ENCODE measurements at regions not wholly inside any gene's neighbourhood (a gene's known extent, or its start where the extent isn't known, plus 50 kb on each side); places are given as distances from the start of the nearest gene placed in this dataset.

DNA sequence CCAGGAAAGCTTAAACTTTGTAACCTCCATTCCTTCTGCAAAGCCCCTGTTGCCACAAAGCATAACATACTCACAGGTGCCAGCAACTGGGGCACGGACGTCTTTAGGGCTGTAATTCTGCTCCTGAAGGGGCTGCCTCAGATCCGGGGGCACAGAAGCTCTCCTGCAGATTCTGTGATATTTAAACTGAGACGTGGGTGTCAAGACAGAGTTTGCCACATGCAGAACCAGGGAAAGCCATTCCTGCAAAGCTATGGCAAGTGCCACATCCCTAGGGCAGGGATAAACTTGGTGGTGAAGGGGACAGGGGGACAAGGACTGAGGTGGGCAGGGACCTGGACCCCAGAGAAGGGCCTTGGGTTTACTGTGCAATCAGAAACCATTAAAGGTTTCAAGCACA, 247.2 kb downstream of the EIPR1 start:
- Histone ChIP-seq H3K4me3 (ENCODE audit: low read length) (no peak overlapping the region), H3K27me3 (ENCODE audit: insufficient read depth, low read length, poor library complexity, severe bottlenecking) (no peaks in the 10 kb centered on the region), H3K27ac (ENCODE audit: low read depth, low read length) (no peak overlapping the region), H3K9me3 (ENCODE audit: low read length) (no peaks in the 10 kb centered on the region), H3K4me1 (ENCODE audit: insufficient read depth, low read length) (no peaks in the 10 kb centered on the region), H3K36me3 (ENCODE audit: insufficient read depth, low read length) (no peaks in the 10 kb centered on the region)
- Mint-ChIP-seq H3K9me3 (peaks cover 0 to 2% (median under 1%) of the 10 kb centered on the region in 5 donors), H3K36me3 (peaks cover 0 to 3% (median under 1%) of the 10 kb centered on the region in 3 donors), H3K4me3 (no peak overlapping the region), H3K27ac (no peak overlapping the region), H3K27me3 (peaks cover 1 to 10% of the 10 kb centered on the region in 2 donors), H3K4me1 (peaks cover 0 to 3% (median 2%) of the 10 kb centered on the region in 3 donors)
- no peak for DNase-seq
- POLR2A ChIA-PET = no interaction called here
- CTCF ChIA-PET = no interaction called here

DNA sequence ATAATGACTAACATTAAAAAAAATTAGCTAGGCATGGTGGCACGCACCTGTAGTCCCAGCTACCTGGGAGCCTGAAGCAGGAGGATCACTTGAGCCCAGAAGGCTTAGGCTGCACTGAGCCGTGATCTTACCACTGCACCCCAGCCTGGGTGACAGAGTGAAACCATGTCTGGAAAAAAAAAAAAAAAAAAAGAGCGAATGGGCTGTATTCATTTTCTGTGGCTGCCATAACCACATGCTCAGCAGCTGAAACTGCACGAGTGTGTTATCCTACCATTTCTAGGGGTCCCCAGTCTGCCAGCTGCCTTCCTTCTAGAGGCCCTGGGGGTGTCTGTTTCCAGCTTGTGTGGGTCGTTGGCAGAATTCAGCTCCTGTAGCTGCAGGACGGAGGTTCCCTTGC, 247.8 kb downstream of the EIPR1 start:
- POLR2A ChIA-PET = no interaction called here
- Histone ChIP-seq H3K4me3 (ENCODE audit: low read length) (no peak overlapping the region), H3K36me3 (ENCODE audit: insufficient read depth, low read length) (no peaks in the 10 kb centered on the region), H3K4me1 (ENCODE audit: insufficient read depth, low read length) (no peaks in the 10 kb centered on the region), H3K27me3 (ENCODE audit: insufficient read depth, low read length, poor library complexity, severe bottlenecking) (no peaks in the 10 kb centered on the region), H3K9me3 (ENCODE audit: low read length) (no peaks in the 10 kb centered on the region), H3K27ac (ENCODE audit: low read depth, low read length) (no peak overlapping the region)
- no peak for DNase-seq
- Mint-ChIP-seq H3K27me3 (peaks cover 1 to 10% of the 10 kb centered on the region in 2 donors), H3K4me3 (no peak overlapping the region), H3K27ac (no peak overlapping the region), H3K4me1 (peaks cover 0 to 3% (median 2%) of the 10 kb centered on the region in 3 donors), H3K9me3 (no peaks in the 10 kb centered on the region), H3K36me3 (no peaks in the 10 kb centered on the region)
- CTCF ChIA-PET = no interaction called here

DNA sequence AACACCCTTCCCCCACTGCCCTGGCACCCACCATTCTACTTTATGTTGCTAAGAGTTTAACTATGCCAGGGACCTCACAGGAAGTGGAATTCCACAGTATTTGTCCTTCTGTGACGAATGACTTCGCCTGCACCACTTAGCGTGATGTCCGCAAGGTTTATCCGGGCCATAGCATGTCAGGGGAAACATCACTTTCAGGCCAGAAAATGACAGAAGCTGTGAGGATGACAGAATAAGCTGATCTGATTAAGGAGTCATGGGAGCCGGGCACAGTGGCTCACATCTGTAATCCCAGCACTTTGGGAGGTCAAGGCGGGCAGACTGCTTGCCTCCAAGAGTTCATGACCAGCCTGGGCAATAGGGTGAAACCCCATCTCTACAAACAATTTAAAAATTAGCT, 248.8 kb downstream of the EIPR1 start:
- no peak overlapping the region for H3K4me3 Mint-ChIP-seq
- POLR2A ChIA-PET = no interaction called here
- no peak for DNase-seq
- Histone ChIP-seq H3K27ac (ENCODE audit: low read depth, low read length) (no peak overlapping the region), H3K4me3 (ENCODE audit: low read length) (no peak overlapping the region), H3K27me3 (ENCODE audit: insufficient read depth, low read length, poor library complexity, severe bottlenecking) (no peaks in the 10 kb centered on the region), H3K36me3 (ENCODE audit: insufficient read depth, low read length) (no peaks in the 10 kb centered on the region), H3K9me3 (ENCODE audit: low read length) (no peaks in the 10 kb centered on the region), H3K4me1 (ENCODE audit: insufficient read depth, low read length) (no peaks in the 10 kb centered on the region)
- no peak overlapping the region for H3K27ac Mint-ChIP-seq
- H3K4me1 Mint-ChIP-seq = peaks cover 0 to 3% (median 2%) of the 10 kb centered on the region in 3 donors
- CTCF ChIA-PET = no interaction called here
- peaks cover 1 to 10% of the 10 kb centered on the region in 2 donors for H3K27me3 Mint-ChIP-seq
- no peaks in the 10 kb centered on the region for H3K36me3 Mint-ChIP-seq
- H3K9me3 Mint-ChIP-seq = no peaks in the 10 kb centered on the region

DNA sequence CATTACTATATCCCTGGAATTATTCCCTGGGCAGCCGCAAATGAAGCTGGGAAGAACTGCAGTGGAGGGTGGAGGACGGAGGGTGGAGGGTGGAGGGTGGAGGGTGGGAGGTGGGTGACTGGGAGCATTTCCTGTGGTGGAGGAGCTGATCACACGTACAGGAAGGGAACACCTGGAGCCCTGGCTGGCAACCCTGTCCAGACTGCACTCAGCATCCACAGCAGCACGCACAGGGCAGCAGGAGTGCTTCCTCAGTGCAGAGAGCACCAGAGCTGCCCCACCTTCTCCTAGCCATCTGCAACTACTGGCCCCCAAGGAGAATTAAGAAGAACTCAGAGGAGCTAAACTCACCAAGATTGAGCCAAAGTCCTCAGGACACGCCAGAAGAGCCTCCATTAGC, 249.9 kb downstream of the EIPR1 start:
- Histone ChIP-seq H3K9me3 (ENCODE audit: low read length) (no peaks in the 10 kb centered on the region), H3K4me3 (ENCODE audit: low read length) (no peak overlapping the region), H3K27ac (ENCODE audit: low read depth, low read length) (no peak overlapping the region), H3K4me1 (ENCODE audit: insufficient read depth, low read length) (no peaks in the 10 kb centered on the region), H3K27me3 (ENCODE audit: insufficient read depth, low read length, poor library complexity, severe bottlenecking) (no peaks in the 10 kb centered on the region), H3K36me3 (ENCODE audit: insufficient read depth, low read length) (no peaks in the 10 kb centered on the region)
- H3K4me3 Mint-ChIP-seq = peak overlapping the region in 1 of 7 donors; percentile 12
- ChIA-PET POLR2A (no interaction called here), CTCF (no interaction called here)
- no peak for DNase-seq
- H3K36me3 Mint-ChIP-seq = no peaks in the 10 kb centered on the region
- peaks cover 0 to 3% (median 2%) of the 10 kb centered on the region in 3 donors for H3K4me1 Mint-ChIP-seq
- peaks cover 1 to 10% of the 10 kb centered on the region in 2 donors for H3K27me3 Mint-ChIP-seq
- H3K27ac Mint-ChIP-seq = no peak overlapping the region
- H3K9me3 Mint-ChIP-seq = no peaks in the 10 kb centered on the region

DNA sequence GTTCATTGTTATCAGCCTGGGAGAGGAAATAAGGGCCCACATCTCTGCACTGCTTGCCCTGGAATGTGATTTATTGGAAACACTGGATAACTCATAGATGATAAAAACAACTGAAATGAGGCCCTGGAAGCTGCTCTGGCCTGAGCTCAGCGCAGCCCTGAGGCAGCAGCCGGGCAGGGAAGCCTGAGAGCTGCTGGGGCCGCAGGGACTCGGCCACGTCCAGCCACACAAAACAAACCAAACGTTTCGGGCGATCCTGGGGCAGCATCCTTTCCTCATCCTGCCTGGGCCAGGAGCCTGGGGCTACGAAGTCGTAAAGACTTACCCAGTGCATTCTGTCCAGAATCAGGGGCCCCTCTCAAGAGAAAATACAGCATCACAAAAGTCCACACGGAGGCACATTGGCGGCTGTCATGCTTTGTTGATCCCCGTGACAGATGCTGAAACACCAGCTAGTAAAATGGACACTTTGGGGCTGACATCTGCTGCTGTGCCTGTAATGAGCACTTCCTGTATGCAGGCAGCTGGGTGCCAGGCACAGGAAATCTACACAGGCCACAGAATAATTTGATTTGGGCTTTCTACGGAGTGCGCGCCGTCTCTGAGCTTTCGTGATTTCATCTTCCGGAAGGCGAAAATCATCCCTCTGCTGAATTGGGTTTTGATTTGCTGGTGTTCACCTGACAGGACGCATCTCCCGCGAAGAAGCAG, 250.6 kb downstream of the EIPR1 start:
- no peaks in the 10 kb centered on the region for H3K36me3 Mint-ChIP-seq
- CTCF ChIA-PET = no interaction called here

DNA sequence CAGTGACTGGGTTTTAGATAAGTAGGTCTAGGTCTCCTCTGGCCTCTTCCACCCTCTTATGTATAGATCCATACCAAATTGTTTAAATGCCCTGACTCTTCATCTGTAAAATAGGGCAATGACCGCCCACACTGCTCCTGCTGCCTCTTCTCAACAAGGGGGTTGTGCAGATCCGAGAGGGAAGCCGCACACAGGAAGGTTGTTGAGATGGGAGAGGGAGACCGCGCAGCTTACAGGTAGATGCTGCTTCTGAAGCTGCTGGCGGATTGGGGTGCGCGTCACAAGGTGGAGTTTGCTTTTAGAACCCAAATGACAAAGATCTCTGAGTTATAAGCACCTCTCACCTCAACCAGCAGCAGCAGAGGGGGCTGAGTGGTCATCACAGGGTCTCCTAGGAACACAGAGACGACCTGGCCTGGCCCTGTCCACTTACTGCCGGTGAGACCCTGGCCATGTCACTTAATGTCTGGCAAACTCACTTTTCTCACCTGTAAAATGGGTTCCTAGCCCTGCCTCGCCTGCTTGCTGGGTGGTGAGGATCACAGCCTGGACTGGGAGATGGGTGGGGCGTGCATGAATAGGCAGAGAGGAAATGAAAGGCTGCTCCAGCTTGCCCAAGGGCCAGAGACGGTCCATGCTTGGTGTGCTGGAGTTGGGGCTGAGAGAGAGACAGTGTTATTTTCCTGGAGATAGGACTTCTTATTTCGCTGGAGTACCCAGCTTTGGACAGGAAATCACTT, 251.3 kb downstream of the EIPR1 start:
- CTCF ChIA-PET = no interaction called here
- POLR2A ChIA-PET = no interaction called here

More for the DNA sequence above, 250.6 kb downstream of the EIPR1 start:
- Histone ChIP-seq H3K4me1 (ENCODE audit: insufficient read depth, low read length) (no peaks in the 10 kb centered on the region), H3K27ac (ENCODE audit: low read depth, low read length) (no peak overlapping the region), H3K9me3 (ENCODE audit: low read length) (no peaks in the 10 kb centered on the region), H3K27me3 (ENCODE audit: insufficient read depth, low read length, poor library complexity, severe bottlenecking) (no peaks in the 10 kb centered on the region), H3K4me3 (ENCODE audit: low read length) (no peak overlapping the region), H3K36me3 (ENCODE audit: insufficient read depth, low read length) (no peaks in the 10 kb centered on the region)
- no peak for DNase-seq
- POLR2A ChIA-PET = no interaction called here
- Mint-ChIP-seq H3K27me3 (peaks cover 1 to 10% of the 10 kb centered on the region in 2 donors), H3K9me3 (no peaks in the 10 kb centered on the region), H3K4me3 (peak overlapping the region in 4 of 7 donors; percentile 12 to 64 (median 44)), H3K27ac (peak overlapping the region in 1 of 8 donors; percentile 30), H3K4me1 (peaks cover 0 to 3% (median 2%) of the 10 kb centered on the region in 3 donors)

DNA sequence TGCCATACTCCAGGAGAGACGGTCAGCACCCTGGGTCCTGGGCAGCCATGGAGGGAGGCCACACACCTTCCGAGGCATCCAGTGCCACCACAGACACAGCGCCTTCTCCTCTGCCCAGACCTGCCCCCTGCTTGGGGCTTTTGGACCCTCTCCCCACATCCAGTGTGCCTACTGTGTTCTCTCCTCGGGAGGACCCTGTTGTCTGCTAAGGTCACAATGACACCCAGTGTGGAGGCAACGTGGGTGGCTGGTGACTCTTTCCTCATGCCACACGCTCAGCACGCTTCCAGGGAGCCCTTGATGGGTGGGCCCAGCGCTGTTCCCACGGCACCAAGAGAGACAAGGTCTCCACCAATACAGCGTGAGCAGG, 251.9 kb downstream of the EIPR1 start:
- Mint-ChIP-seq H3K36me3 (peaks cover 0 to 4% (median 0%) of the 10 kb centered on the region in 3 donors), H3K27ac (no peak overlapping the region)
- no peak for DNase-seq

More for the DNA sequence above, 251.3 kb downstream of the EIPR1 start:
- Mint-ChIP-seq H3K9me3 (no peaks in the 10 kb centered on the region), H3K36me3 (peaks cover 0 to 4% (median 0%) of the 10 kb centered on the region in 3 donors), H3K27me3 (peaks cover 1 to 10% of the 10 kb centered on the region in 2 donors), H3K4me1 (peaks cover 0 to 3% (median 2%) of the 10 kb centered on the region in 3 donors), H3K4me3 (peak overlapping the region in 1 of 7 donors; percentile 61), H3K27ac (no peak overlapping the region)
- no peaks in the 10 kb centered on the region for H3K4me1 ChIP-seq (ENCODE audit: insufficient read depth, low read length)
- no peak for DNase-seq
- H3K4me3 ChIP-seq (ENCODE audit: low read length) = no peak overlapping the region
- no peak overlapping the region for H3K27ac ChIP-seq (ENCODE audit: low read depth, low read length)
- no peaks in the 10 kb centered on the region for H3K9me3 ChIP-seq (ENCODE audit: low read length)
- no peaks in the 10 kb centered on the region for H3K36me3 ChIP-seq (ENCODE audit: insufficient read depth, low read length)
- H3K27me3 ChIP-seq (ENCODE audit: insufficient read depth, low read length, poor library complexity, severe bottlenecking) = no peaks in the 10 kb centered on the region

DNA sequence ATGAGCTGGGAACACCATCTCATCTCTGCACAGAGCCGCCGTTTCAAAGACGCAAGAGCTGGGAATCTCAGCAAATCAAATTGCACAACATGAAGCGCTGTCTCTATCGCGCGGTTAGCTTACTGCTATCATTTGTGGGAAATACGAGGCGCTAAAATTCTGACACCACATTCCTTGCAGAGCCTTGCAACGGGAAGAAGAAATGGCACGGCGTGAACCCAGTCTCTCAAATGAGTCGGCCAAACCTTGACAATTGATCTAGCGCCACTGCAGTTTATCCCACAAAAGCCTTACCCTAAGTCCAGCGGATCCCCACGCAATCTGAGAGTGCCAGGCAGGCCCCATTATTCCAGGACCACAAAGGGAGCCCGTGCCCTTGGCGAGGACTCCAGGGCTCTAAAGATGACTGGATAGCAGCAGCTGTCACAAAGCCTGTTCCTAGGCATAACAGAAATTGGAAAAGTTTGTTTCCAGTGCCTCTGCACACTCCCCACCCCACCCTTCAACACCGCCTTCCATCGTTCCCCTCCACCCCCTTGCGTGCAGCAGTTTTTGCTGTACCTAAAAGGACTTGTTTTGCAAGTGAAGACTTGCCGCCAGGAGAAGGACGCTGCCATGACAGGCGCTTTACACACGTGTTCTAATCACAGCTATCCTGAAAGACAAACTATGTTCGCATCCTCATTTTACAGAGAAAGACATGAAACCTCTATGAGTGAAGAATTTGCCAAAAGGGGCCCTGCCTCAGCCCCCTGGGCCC, 252.4 kb downstream of the EIPR1 start:
- Mint-ChIP-seq H3K4me1 (peaks cover 0 to 3% (median 2%) of the 10 kb centered on the region in 3 donors), H3K36me3 (peaks cover 0 to 4% (median 0%) of the 10 kb centered on the region in 3 donors), H3K4me3 (no peak overlapping the region), H3K9me3 (no peaks in the 10 kb centered on the region), H3K27me3 (peaks cover 1 to 3% of the 10 kb centered on the region in 2 donors), H3K27ac (peak overlapping the region in 1 of 8 donors; percentile 5)
- POLR2A ChIA-PET = no interaction called here
- Histone ChIP-seq H3K36me3 (ENCODE audit: insufficient read depth, low read length) (no peaks in the 10 kb centered on the region), H3K27me3 (ENCODE audit: insufficient read depth, low read length, poor library complexity, severe bottlenecking) (no peaks in the 10 kb centered on the region), H3K4me3 (ENCODE audit: low read length) (no peak overlapping the region), H3K27ac (ENCODE audit: low read depth, low read length) (no peak overlapping the region), H3K9me3 (ENCODE audit: low read length) (no peaks in the 10 kb centered on the region), H3K4me1 (ENCODE audit: insufficient read depth, low read length) (no peaks in the 10 kb centered on the region)
- no peak for DNase-seq
- CTCF ChIA-PET = no interaction called here

More for the DNA sequence above, 251.9 kb downstream of the EIPR1 start:
- peaks cover 0 to 3% (median 2%) of the 10 kb centered on the region in 3 donors for H3K4me1 Mint-ChIP-seq
- ChIA-PET CTCF (no interaction called here), POLR2A (no interaction called here)
- no peaks in the 10 kb centered on the region for H3K9me3 Mint-ChIP-seq
- H3K27ac ChIP-seq (ENCODE audit: low read depth, low read length) = no peak overlapping the region
- no peak overlapping the region for H3K4me3 ChIP-seq (ENCODE audit: low read length)
- no peaks in the 10 kb centered on the region for H3K36me3 ChIP-seq (ENCODE audit: insufficient read depth, low read length)
- no peak overlapping the region for H3K4me3 Mint-ChIP-seq
- no peaks in the 10 kb centered on the region for H3K4me1 ChIP-seq (ENCODE audit: insufficient read depth, low read length)
- peaks cover 1 to 9% of the 10 kb centered on the region in 2 donors for H3K27me3 Mint-ChIP-seq
- no peaks in the 10 kb centered on the region for H3K9me3 ChIP-seq (ENCODE audit: low read length)
- H3K27me3 ChIP-seq (ENCODE audit: insufficient read depth, low read length, poor library complexity, severe bottlenecking) = no peaks in the 10 kb centered on the region
